Activated CD4-positive, alpha-beta memory T cell treated with anti-CD3 and anti-CD28 coated beads for 36 hours (primary cell): ENCODE measurements at regions not wholly inside any gene's neighbourhood (a gene's known extent, or its start where the extent isn't known, plus 50 kb on each side); places are given as distances from the start of the nearest gene placed in this dataset.

Source experiments
- CTCF ChIA-PET: fragments of 350-600 bp; sonication (Branson Sonifier 250); formaldehyde crosslinking; loops from one replicate; lab custom pipeline; 2021; ENCODE audit warnings: antibody characterized with exemption, inconsistent platforms; lab: Charles Lee
- POLR2A ChIA-PET: fragments of 350-600 bp; sonication (Branson Sonifier 250); formaldehyde crosslinking; loops from one replicate; lab custom pipeline; 2021; ENCODE audit warnings: antibody characterized with exemption; lab: Charles Lee
- DNase-seq: peaks from one replicate; pipeline ENCODE4 v3.0.0-alpha.2; 2020
- H3K27ac Mint-ChIP-seq: one replicate; pipeline ENCODE4 v1.8.0; 2021; ENCODE audit warnings: mixed read lengths
- H3K27me3 Mint-ChIP-seq: one replicate; pipeline ENCODE4 v1.8.0; 2021; ENCODE audit warnings: mixed read lengths
- H3K36me3 Mint-ChIP-seq: one replicate; pipeline ENCODE4 v1.8.0; 2021; ENCODE audit warnings: mixed read lengths
- H3K4me1 Mint-ChIP-seq: one replicate; pipeline ENCODE4 v1.8.0; 2021; ENCODE audit warnings: low read depth, mixed read lengths
- H3K4me3 Mint-ChIP-seq: one replicate; pipeline ENCODE4 v1.8.0; 2021; ENCODE audit warnings: mild to moderate bottlenecking, mixed read lengths
- H3K9me3 Mint-ChIP-seq: one replicate; pipeline ENCODE4 v1.8.0; 2021; ENCODE audit warnings: mixed read lengths
- intact Hi-C: fragments of 100-400 bp; cut with micrococcal nuclease; formaldehyde crosslinking; loops from one replicate; pipeline ENCODE4 v1.15.1; 2023

- Mint-ChIP-seq H3K9me3 (no peaks in the 10 kb centered on the region), H3K4me3 (no peak overlapping the region), H3K27me3 (peaks cover 4% of the 10 kb centered on the region), H3K36me3 (no peaks in the 10 kb centered on the region), H3K4me1 (peaks cover 27% of the 10 kb centered on the region), H3K27ac (no peak overlapping the region)
- ChIA-PET CTCF (no interaction called here), POLR2A (no interaction called here)
- intact Hi-C loops: no loop called here
- DNase-seq: no peak
These were observed 62.7 kb downstream of the SIK1 start for GRCh38 chr21:43364261-43364510.

- no peak overlapping the region for H3K4me3 Mint-ChIP-seq
- peaks cover 4% of the 10 kb centered on the region for H3K27me3 Mint-ChIP-seq
- no peaks in the 10 kb centered on the region for H3K36me3 Mint-ChIP-seq
- H3K27ac Mint-ChIP-seq: no peak overlapping the region
- ChIA-PET CTCF (no interaction called here), POLR2A (no interaction called here)
- H3K4me1 Mint-ChIP-seq: peaks cover 24% of the 10 kb centered on the region
- intact Hi-C loops: no loop called here
- no peak for DNase-seq
- H3K9me3 Mint-ChIP-seq: no peaks in the 10 kb centered on the region
These were observed 63.2 kb downstream of the SIK1 start for GRCh38 chr21:43363506-43364260.

DNA sequence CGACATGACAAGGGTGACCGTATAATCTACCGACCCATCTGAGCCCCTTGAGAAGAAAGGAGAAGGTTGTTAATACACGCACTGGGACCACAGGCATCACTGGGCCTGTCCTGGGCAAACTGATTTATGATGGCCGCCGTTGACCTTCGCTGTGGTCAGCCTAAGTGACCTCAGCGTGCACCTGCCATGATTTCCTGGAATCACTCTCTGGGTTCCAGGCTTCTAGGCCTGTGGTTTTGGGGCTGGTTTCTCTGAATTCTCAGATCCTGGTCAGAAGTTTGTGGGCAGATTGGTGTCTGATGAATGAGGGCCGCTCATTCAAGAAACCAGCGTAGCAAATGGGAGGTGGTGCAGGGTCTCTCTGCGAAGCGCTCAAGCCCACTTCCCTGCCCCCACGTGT is 64.0 kb downstream of the SIK1 start:
- Mint-ChIP-seq H3K9me3 (no peaks in the 10 kb centered on the region), H3K27me3 (peaks cover 4% of the 10 kb centered on the region), H3K27ac (peak overlapping the region; percentile 71), H3K4me3 (peak overlapping the region; percentile 64), H3K4me1 (peaks cover 24% of the 10 kb centered on the region), H3K36me3 (no peaks in the 10 kb centered on the region)
- POLR2A ChIA-PET: no interaction called here
- CTCF ChIA-PET: no interaction called here
- intact Hi-C loops: no loop called here
- DNase-seq: peak; percentile 64

DNA sequence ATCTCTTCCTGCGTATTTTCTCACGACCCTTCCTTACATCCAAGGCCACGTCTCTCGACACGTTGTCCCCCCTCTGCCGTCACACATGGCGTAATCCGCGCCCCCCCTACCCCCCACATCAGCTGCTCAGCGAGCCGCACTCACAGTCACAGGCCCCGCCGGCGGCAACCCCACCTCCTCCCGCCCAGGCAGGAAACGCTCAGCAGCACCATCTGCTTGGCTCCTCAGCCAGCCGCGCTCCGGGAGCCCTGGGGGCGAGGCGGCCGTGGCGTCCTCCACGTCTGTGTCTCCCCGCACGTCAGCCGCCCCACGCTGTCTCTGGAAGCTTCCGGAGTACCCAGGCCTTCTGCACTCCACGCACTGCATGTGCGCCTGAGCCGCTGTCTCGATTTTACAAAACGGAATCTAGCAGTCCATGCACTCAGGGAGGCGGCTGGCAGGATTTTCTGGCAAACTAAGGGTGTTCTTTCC is 64.6 kb downstream of the SIK1 start:
- ChIA-PET POLR2A (interaction anchor here (0.9 kb wide), 1 partner anchor 9 kb away, joined by 4 read pairs; no protein-coding TSS in a partner anchor), CTCF (no interaction called here)
- DNase-seq: peak; percentile 83
- H3K9me3 Mint-ChIP-seq: no peaks in the 10 kb centered on the region
- H3K4me3 Mint-ChIP-seq: peak overlapping the region; percentile 64
- H3K27ac Mint-ChIP-seq: peak overlapping the region; percentile 71
- intact Hi-C loops: no loop called here
- peaks cover 24% of the 10 kb centered on the region for H3K4me1 Mint-ChIP-seq
- peaks cover 4% of the 10 kb centered on the region for H3K27me3 Mint-ChIP-seq
- H3K36me3 Mint-ChIP-seq: no peaks in the 10 kb centered on the region

- CTCF ChIA-PET: no interaction called here
- DNase-seq: peak; percentile 53
- no peaks in the 10 kb centered on the region for H3K36me3 Mint-ChIP-seq
- peak overlapping the region; percentile 64 for H3K4me3 Mint-ChIP-seq
- POLR2A ChIA-PET: interaction anchor here (0.9 kb wide), 1 partner anchor 8 kb away, joined by 4 read pairs; no protein-coding TSS in a partner anchor
- peaks cover 4% of the 10 kb centered on the region for H3K27me3 Mint-ChIP-seq
- peak overlapping the region; percentile 69 for H3K27ac Mint-ChIP-seq
- H3K4me1 Mint-ChIP-seq: peaks cover 24% of the 10 kb centered on the region
- no peaks in the 10 kb centered on the region for H3K9me3 Mint-ChIP-seq
- intact Hi-C loops: no loop called here
These were observed 65.2 kb downstream of the SIK1 start for GRCh38 chr21:43361493-43362296.

DNA sequence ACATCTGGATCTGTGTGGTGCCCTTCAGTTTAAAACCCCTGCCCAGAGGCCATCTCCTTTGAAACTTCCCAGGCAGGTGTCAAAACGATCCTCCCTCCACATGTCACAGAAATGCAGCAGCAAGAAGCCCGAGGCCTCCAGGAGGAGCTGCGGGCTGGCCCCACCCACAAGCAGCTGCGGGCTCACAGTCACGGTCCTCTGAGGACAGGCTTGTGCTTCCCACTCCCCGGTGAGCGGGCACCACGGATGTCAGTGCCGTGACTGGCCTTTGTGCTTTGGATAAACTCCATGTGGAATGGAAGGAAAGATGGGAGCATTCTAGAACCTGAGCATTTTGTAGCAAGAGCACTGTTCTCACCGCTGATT is 65.8 kb downstream of the SIK1 start:
- H3K27me3 Mint-ChIP-seq: peaks cover 4% of the 10 kb centered on the region
- intact Hi-C loops: no loop called here
- H3K9me3 Mint-ChIP-seq: no peaks in the 10 kb centered on the region
- peaks cover 24% of the 10 kb centered on the region for H3K4me1 Mint-ChIP-seq
- ChIA-PET POLR2A (no interaction called here), CTCF (no interaction called here)
- no peaks in the 10 kb centered on the region for H3K36me3 Mint-ChIP-seq
- DNase-seq: no peak
- no peak overlapping the region for H3K27ac Mint-ChIP-seq
- no peak overlapping the region for H3K4me3 Mint-ChIP-seq

DNA sequence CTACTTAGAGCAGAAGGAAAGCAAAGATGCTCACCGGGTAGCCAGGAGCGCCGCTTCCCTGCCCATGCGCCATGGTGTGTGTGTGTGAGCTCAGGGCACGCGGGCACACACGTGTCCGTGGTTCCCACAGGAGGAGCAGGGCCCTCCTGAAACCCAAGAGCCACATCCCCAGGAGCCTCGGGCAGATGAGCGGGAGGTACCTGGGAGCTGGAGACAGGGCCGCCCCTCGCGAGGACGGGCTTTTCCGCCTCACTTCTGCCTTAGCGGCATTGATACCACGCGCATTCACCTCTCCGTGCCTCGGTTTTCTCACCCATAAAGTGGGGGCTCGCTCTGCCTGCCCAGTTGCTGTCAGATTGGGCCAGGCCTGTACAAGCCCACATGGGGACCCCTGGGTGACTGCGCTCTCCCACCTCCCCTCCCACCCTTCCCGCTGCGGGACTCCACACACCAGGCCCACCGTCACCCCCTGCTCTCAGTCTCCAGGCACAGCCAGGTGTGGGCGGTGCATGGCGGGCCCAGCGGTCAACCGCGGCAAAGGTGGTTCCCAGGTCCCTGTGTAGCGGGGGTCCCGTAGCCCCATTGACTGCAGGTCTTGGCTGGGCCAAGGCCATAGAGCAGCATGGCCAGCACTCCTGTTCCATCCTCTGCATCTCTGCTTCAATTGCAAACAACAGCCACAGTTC is 66.3 kb downstream of the SIK1 start:
- intact Hi-C loops: no loop called here
- peaks cover 2% of the 10 kb centered on the region for H3K27me3 Mint-ChIP-seq
- no peaks in the 10 kb centered on the region for H3K36me3 Mint-ChIP-seq
- H3K27ac Mint-ChIP-seq: no peak overlapping the region
- peaks cover 24% of the 10 kb centered on the region for H3K4me1 Mint-ChIP-seq
- DNase-seq: no peak
- ChIA-PET CTCF (no interaction called here), POLR2A (no interaction called here)
- H3K4me3 Mint-ChIP-seq: no peak overlapping the region
- no peaks in the 10 kb centered on the region for H3K9me3 Mint-ChIP-seq

- H3K9me3 Mint-ChIP-seq: no peaks in the 10 kb centered on the region
- ChIA-PET CTCF (no interaction called here), POLR2A (no interaction called here)
- intact Hi-C loops: no loop called here
- H3K4me3 Mint-ChIP-seq: no peak overlapping the region
- H3K4me1 Mint-ChIP-seq: peaks cover 24% of the 10 kb centered on the region
- H3K27me3 Mint-ChIP-seq: peaks cover 2% of the 10 kb centered on the region
- no peaks in the 10 kb centered on the region for H3K36me3 Mint-ChIP-seq
- H3K27ac Mint-ChIP-seq: no peak overlapping the region
- no peak for DNase-seq
These were observed 67.8 kb downstream of the SIK1 start for GRCh38 chr21:43358940-43359822.

DNA sequence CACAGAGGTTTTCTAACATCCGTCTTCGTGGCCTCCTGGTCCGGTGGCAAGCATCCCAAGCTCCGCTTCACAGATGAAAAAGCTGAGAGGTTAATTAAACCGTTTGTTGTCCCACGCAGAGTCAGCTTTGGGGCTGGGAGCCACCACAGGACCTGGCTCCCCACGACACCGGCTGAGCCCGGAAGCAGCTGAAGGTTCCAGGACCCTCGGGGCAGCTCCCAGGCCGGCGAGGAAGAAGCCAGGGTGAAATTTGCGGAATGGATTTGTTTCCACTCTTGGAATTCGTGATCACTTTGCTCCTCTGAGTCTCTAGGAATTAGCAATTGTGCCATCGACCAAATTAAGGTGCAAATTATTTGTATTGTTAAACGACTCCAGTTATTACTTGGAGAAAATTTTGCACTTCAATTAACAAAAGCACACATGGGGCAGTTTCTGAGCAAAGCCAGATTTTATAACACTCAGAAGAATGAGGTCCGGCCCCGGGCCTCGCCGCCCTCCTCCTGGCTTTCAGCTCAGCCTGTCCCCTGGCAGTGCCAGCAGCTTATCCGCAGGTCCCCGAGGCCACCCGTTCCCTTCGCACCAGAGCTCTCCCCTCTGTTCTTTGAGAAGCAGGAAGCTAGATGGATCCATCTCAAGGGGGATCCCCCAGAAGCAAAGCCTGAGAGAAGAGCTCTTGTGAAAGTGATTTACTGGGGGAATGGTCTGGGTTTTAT is 69.1 kb downstream of the SIK1 start:
- Mint-ChIP-seq H3K4me3 (no peak overlapping the region), H3K27me3 (peaks cover 2% of the 10 kb centered on the region), H3K9me3 (no peaks in the 10 kb centered on the region), H3K4me1 (peaks cover 22% of the 10 kb centered on the region), H3K27ac (no peak overlapping the region), H3K36me3 (no peaks in the 10 kb centered on the region)
- ChIA-PET CTCF (no interaction called here), POLR2A (no interaction called here)
- DNase-seq: no peak
- intact Hi-C loops: no loop called here

DNA sequence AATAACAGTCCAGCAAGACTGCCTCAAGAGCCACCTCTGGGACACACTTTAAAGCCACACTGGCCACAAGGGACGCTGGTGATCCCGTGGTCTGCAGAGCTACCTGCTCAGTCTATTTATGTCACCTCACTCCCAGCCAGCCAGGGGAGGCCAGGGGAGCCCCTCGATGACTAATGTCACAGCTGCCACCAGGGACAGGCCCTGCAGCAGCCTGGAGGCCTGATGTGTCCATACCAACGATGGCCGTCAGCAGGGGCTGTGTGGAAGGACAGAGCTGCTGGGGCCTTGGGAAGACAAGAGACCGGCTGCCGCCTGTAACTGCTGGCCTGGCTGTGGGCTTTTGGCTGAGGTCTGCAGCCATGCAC is 71.0 kb downstream of the SIK1 start:
- Mint-ChIP-seq H3K4me1 (peaks cover 8% of the 10 kb centered on the region), H3K9me3 (no peaks in the 10 kb centered on the region), H3K27me3 (no peaks in the 10 kb centered on the region), H3K27ac (no peak overlapping the region), H3K4me3 (no peak overlapping the region), H3K36me3 (no peaks in the 10 kb centered on the region)
- ChIA-PET POLR2A (no interaction called here), CTCF (no interaction called here)
- intact Hi-C loops: no loop called here
- DNase-seq: peak; percentile 29

GRCh38 chr21:43355266-43355924 is 71.5 kb downstream of the SIK1 start:
- H3K9me3 Mint-ChIP-seq: no peaks in the 10 kb centered on the region
- ChIA-PET POLR2A (no interaction called here), CTCF (no interaction called here)
- no peak overlapping the region for H3K4me3 Mint-ChIP-seq
- DNase-seq: no peak
- intact Hi-C loops: no loop called here
- no peaks in the 10 kb centered on the region for H3K27me3 Mint-ChIP-seq
- no peak overlapping the region for H3K27ac Mint-ChIP-seq
- no peaks in the 10 kb centered on the region for H3K36me3 Mint-ChIP-seq
- peaks cover 8% of the 10 kb centered on the region for H3K4me1 Mint-ChIP-seq
